ENCODE measurements at regions not wholly inside any gene's neighbourhood (a gene's known extent, or its start where the extent isn't known, plus 50 kb on each side); places are given as distances from the start of the nearest gene placed in this dataset.

- TF ChIP-seq CEBPB (IDR thresholded peaks at IDR 0.05; ENCODE audit: low read depth, low read length) = no peak
- no peak for TF ChIP-seq CTCF (conservative IDR thresholded peaks at IDR 0.05; ENCODE audit: low read depth, low read length)
- TF ChIP-seq MAFK (IDR thresholded peaks at IDR 0.05; ENCODE audit: low read depth, low read length) = no peak
- no peak for TF ChIP-seq RAD21 (IDR thresholded peaks at IDR 0.05; ENCODE audit: low read length)
These were observed 1023.4 kb upstream of the KLHL29 start for GRCh38 chr2:22361571-22361970.

Measured in IMR-90 (cell line).